Activated CD4-positive, alpha-beta T cell treated with anti-CD3 and anti-CD28 coated beads for 36 hours (primary cell): ENCODE measurements at regions not wholly inside any gene's neighbourhood (a gene's known extent, or its start where the extent isn't known, plus 50 kb on each side); places are given as distances from the start of the nearest gene placed in this dataset.

ENCODE experiments used
- ATAC-seq: fragments of 200-7000 bp; cut with Tn5 transposase; one replicate; pipeline ENCODE4 v1.10.0; 2021; ENCODE audit warnings: mild to moderate bottlenecking, moderate library complexity
- CTCF ChIA-PET: fragments of 350-600 bp; sonication (Branson Sonifier 250); formaldehyde crosslinking; loops from one replicate; lab custom pipeline; 2021; ENCODE audit warnings: antibody characterized with exemption; lab: Charles Lee
- POLR2A ChIA-PET: fragments of 350-600 bp; sonication (Branson Sonifier 250); formaldehyde crosslinking; loops from one replicate; lab custom pipeline; 2021; ENCODE audit warnings: antibody characterized with exemption, inconsistent platforms; lab: Charles Lee
- DNase-seq: peaks from one replicate; pipeline ENCODE4 v3.0.0-alpha.2; 2020
- H3K27ac Mint-ChIP-seq: one replicate; pipeline ENCODE4 v1.8.0; 2021; ENCODE audit warnings: mixed read lengths
- H3K27me3 Mint-ChIP-seq: one replicate; pipeline ENCODE4 v1.8.0; 2021; ENCODE audit warnings: mixed read lengths
- H3K36me3 Mint-ChIP-seq: one replicate; pipeline ENCODE4 v1.8.0; 2021; ENCODE audit warnings: low read depth, mixed read lengths
- H3K4me1 Mint-ChIP-seq: one replicate; pipeline ENCODE4 v1.8.0; 2021; ENCODE audit warnings: mixed read lengths
- H3K4me3 Mint-ChIP-seq: one replicate; pipeline ENCODE4 v1.8.0; 2021; ENCODE audit warnings: mild to moderate bottlenecking, moderate library complexity, mixed read lengths
- H3K9me3 Mint-ChIP-seq: one replicate; pipeline ENCODE4 v1.8.0; 2021; ENCODE audit warnings: low read depth, mixed read lengths
- intact Hi-C, 2 experiments: fragments of 100-400 bp; cut with DNase I in 1 of 2; cut with micrococcal nuclease in 1 of 2; formaldehyde crosslinking; loops; one replicate each; pipeline versions ENCODE4 v1.14.2 to v1.15.1; 2022 to 2024; cut with DNase I, micrococcal nuclease

GRCh38 chr9:70465398-70465797 lies 50.9 kb upstream of the KLF9 start:
- Mint-ChIP-seq H3K27ac (peak overlapping the region; percentile 53), H3K9me3 (no peaks in the 10 kb centered on the region), H3K36me3 (no peaks in the 10 kb centered on the region), H3K4me1 (peaks cover 47% of the 10 kb centered on the region), H3K4me3 (no peak overlapping the region), H3K27me3 (no peaks in the 10 kb centered on the region)
- intact Hi-C loops, result loop anchor here in 1 of 2 experiments (5.0 kb wide), 1 partner anchor 208 kb away; the partner anchor contains the start of gene SMC5
- CTCF ChIA-PET, result interaction anchor here (1.2 to 1.7 kb wide), 2 partner anchors 44 to 125 kb away, joined by 3 read pairs; no protein-coding TSS in a partner anchor
- no peak for DNase-seq
- POLR2A ChIA-PET, result no interaction called here
- no peak for ATAC-seq
